OCI-LY3 (cell line): ENCODE measurements at regions not wholly inside any gene's neighbourhood (a gene's known extent, or its start where the extent isn't known, plus 50 kb on each side); places are given as distances from the start of the nearest gene placed in this dataset.

Experiments used
- CTCF ChIP-seq: fragments of 200-600, 300-600 bp; sonication (generic); IDR thresholded peaks from 2 replicates; pipeline ENCODE4 v1.5.1; 2014; ENCODE audit warnings: antibody characterized with exemption, low read length, low read depth
- EZH2phosphoT487 ChIP-seq: fragments of 200-600 bp; shearing (Covaris generic); IDR thresholded peaks from 2 replicates; pipeline ENCODE4 v1.6.1; 2018; ENCODE audit warnings: antibody characterized with exemption, mixed run types, low read depth

- TF ChIP-seq CTCF (no peak), EZH2phosphoT487 (no peak)
Measured at GRCh38 chr6:169026175-169026574, 227.5 kb downstream of the THBS2 start.
